H1 (cell line): ENCODE measurements at regions not wholly inside any gene's neighbourhood (a gene's known extent, or its start where the extent isn't known, plus 50 kb on each side); places are given as distances from the start of the nearest gene placed in this dataset.

Experiments used
- CTCF ChIA-PET: fragments of 300-600 bp; sonication (Branson Sonifier 250); formaldehyde crosslinking; loops from one replicate; lab custom pipeline; 2021; ENCODE audit not compliant: partially characterized antibody; lab: Charles Lee
- POLR2A ChIA-PET: fragments of 300-600 bp; sonication (Branson Sonifier 250); formaldehyde crosslinking; loops from one replicate; lab custom pipeline; 2021; ENCODE audit warnings: inconsistent platforms; ENCODE audit not compliant: partially characterized antibody; lab: Charles Lee
- DNase-seq, 2 experiments: peaks; one replicate each; pipeline versions ENCODE4 v3.0.0 to v3.0.0-alpha.2; 2010 to 2022; ENCODE audit warnings: low spot score in 2 of 2, low read depth in 1 of 2, mixed read lengths in 1 of 2
- FAIRE-seq: peaks from 2 replicates; lab custom pipeline; 2011; peaks lifted over from hg19 to GRCh38; lab: Jason Lieb, UNC
- H2AFZ ChIP-seq: 2 replicates; pipeline ENCODE4 v1.8.1; 2012; ENCODE audit warnings: low read length, inconsistent platforms
- H2AK5ac ChIP-seq: 2 replicates; pipeline ENCODE4 v1.6.1; 2013; ENCODE audit warnings: low read depth, low read length
- H2BK120ac ChIP-seq: replicated peaks from 2 replicates; pipeline ENCODE3; 2013; ENCODE audit warnings: low read depth, low read length, inconsistent platforms
- H2BK12ac ChIP-seq: 2 replicates; pipeline ENCODE4 v1.6.1; 2013; ENCODE audit warnings: low read depth, low read length
- H2BK15ac ChIP-seq: 2 replicates; pipeline ENCODE4 v1.6.1; 2013; ENCODE audit warnings: low read length
- H2BK20ac ChIP-seq: 2 replicates; pipeline ENCODE4 v1.6.1; 2013; ENCODE audit warnings: low read length
- H2BK5ac ChIP-seq: 2 replicates; pipeline ENCODE4 v1.6.1; 2013; ENCODE audit warnings: low read depth, low read length
- H3K14ac ChIP-seq: 2 replicates; pipeline ENCODE4 v1.6.1; 2013; ENCODE audit warnings: inconsistent platforms; ENCODE audit not compliant: insufficient read length
- H3K18ac ChIP-seq: 2 replicates; pipeline ENCODE4 v1.6.1; 2013; ENCODE audit warnings: low read length; ENCODE audit errors: extremely low read depth
- H3K23ac ChIP-seq: 2 replicates; pipeline ENCODE4 v1.6.1; 2013; ENCODE audit warnings: inconsistent platforms; ENCODE audit not compliant: insufficient read length
- H3K23me2 ChIP-seq: 2 replicates; pipeline ENCODE4 v1.6.1; 2013; ENCODE audit warnings: low read depth, low read length
- H3K27ac ChIP-seq: 2 replicates; pipeline ENCODE4 v1.6.1; 2011; ENCODE audit warnings: low read depth, low read length, inconsistent platforms
- H3K27me3 ChIP-seq, 4 experiments: replicated peaks in 1 of 4; 1 replicate in 1 of 4; 2 replicates in 3 of 4; pipeline versions ENCODE4 v1.6.1 to v1.8.1; 2011 to 2013; ENCODE audit warnings: low read length in 3 of 4, mild to moderate bottlenecking in 3 of 4, inconsistent platforms in 2 of 4, mixed read lengths in 2 of 4, moderate library complexity in 1 of 4; ENCODE audit not compliant: control insufficient read depth in 3 of 4, insufficient read depth in 3 of 4; ENCODE audit errors: extremely low read depth in 1 of 4
- H3K36me3 ChIP-seq, 4 experiments: 2 replicates each; pipeline versions ENCODE4 v1.6.1 to v1.8.1; 2011 to 2013; ENCODE audit warnings: mild to moderate bottlenecking in 4 of 4, low read length in 3 of 4, moderate library complexity in 2 of 4, control low read depth in 1 of 4, inconsistent platforms in 1 of 4; ENCODE audit not compliant: insufficient read depth in 4 of 4, control insufficient read depth in 2 of 4
- H3K4ac ChIP-seq: replicated peaks from 2 replicates; pipeline ENCODE3; 2013; ENCODE audit warnings: low read length, low read depth, mixed read lengths, inconsistent platforms; ENCODE audit not compliant: insufficient read length
- H3K4me1 ChIP-seq, 4 experiments: replicated peaks in 1 of 4; 1 replicate in 1 of 4; 2 replicates in 3 of 4; pipeline versions ENCODE4 v1.6.1 to v1.8.1; 2011 to 2013; ENCODE audit warnings: low read length in 3 of 4, inconsistent platforms in 2 of 4, mixed read lengths in 1 of 4; ENCODE audit not compliant: insufficient read depth in 4 of 4, control insufficient read depth in 3 of 4
- H3K4me2 ChIP-seq, 2 experiments: 2 replicates each; pipeline versions ENCODE4 v1.6.1 to v1.8.1; 2011 to 2013; ENCODE audit warnings: low read depth in 2 of 2, low read length in 2 of 2, control low read depth in 1 of 2, inconsistent platforms in 1 of 2, mild to moderate bottlenecking in 1 of 2; ENCODE audit not compliant: insufficient read depth in 1 of 2
- H3K4me3 ChIP-seq, 4 experiments: fragments of 200-600, 300-600 bp in 1 of 4; sonication (generic), shearing (Covaris generic), sonication (Bioruptor Twin) in 1 of 4; 2 replicates each; pipeline versions ENCODE4 v1.5.1 to v1.8.1; 2011 to 2016; ENCODE audit warnings: low read length in 4 of 4, low read depth in 3 of 4, control low read depth in 2 of 4, inconsistent platforms in 2 of 4, mild to moderate bottlenecking in 2 of 4, mixed read lengths in 1 of 4, moderate library complexity in 1 of 4; ENCODE audit not compliant: insufficient read depth in 2 of 4; ENCODE audit errors: extremely low read depth in 1 of 4
- H3K56ac ChIP-seq: replicated peaks from 2 replicates; pipeline ENCODE3; 2013; ENCODE audit warnings: low read depth, mild to moderate bottlenecking, mixed read lengths, low read length, inconsistent platforms; ENCODE audit not compliant: insufficient read length
- H3K79me1 ChIP-seq: 2 replicates; pipeline ENCODE4 v1.6.1; 2013; ENCODE audit warnings: low read depth, low read length, control low read depth
- H3K79me2 ChIP-seq, 2 experiments: 2 replicates each; pipeline versions ENCODE4 v1.6.1 to v1.8.1; 2012 to 2013; ENCODE audit warnings: low read length in 2 of 2, mild to moderate bottlenecking in 2 of 2, inconsistent platforms in 1 of 2; ENCODE audit not compliant: insufficient read depth in 2 of 2, control insufficient read depth in 1 of 2
- H3K9ac ChIP-seq, 4 experiments: replicated peaks in 1 of 4; 1 replicate in 1 of 4; 2 replicates in 3 of 4; pipeline versions ENCODE4 v1.6.1 to v1.8.1; 2011 to 2013; ENCODE audit warnings: low read depth in 3 of 4, low read length in 3 of 4, control low read depth in 2 of 4, mild to moderate bottlenecking in 2 of 4, moderate library complexity in 2 of 4, inconsistent platforms in 1 of 4; ENCODE audit errors: extremely low read depth in 1 of 4
- H3K9me3 ChIP-seq, 2 experiments: 2 replicates each; pipeline versions ENCODE4 v1.6.1 to v1.8.1; 2012 to 2013; ENCODE audit warnings: mild to moderate bottlenecking in 2 of 2, moderate library complexity in 2 of 2, control low read depth in 1 of 2, inconsistent platforms in 1 of 2, low read depth in 1 of 2, low read length in 1 of 2, mixed read lengths in 1 of 2; ENCODE audit not compliant: insufficient read depth in 2 of 2
- H4K20me1 ChIP-seq, 2 experiments: replicated peaks in 1 of 2; 2 replicates each; pipeline versions ENCODE3 to v1.8.1; 2011 to 2013; ENCODE audit warnings: inconsistent platforms in 2 of 2, low read length in 2 of 2, mild to moderate bottlenecking in 1 of 2; ENCODE audit not compliant: insufficient read depth in 2 of 2, control insufficient read depth in 1 of 2
- H4K5ac ChIP-seq: 2 replicates; pipeline ENCODE4 v1.6.1; 2013; ENCODE audit warnings: low read length, low read depth, mixed read lengths, inconsistent platforms; ENCODE audit not compliant: insufficient read length
- H4K8ac ChIP-seq: 2 replicates; pipeline ENCODE4 v1.8.0; 2013; ENCODE audit warnings: mild to moderate bottlenecking, moderate library complexity, low read length, inconsistent platforms; ENCODE audit not compliant: insufficient read depth; ENCODE audit errors: extremely low read depth
- H4K91ac ChIP-seq: replicated peaks from 2 replicates; pipeline ENCODE3; 2013; ENCODE audit warnings: low read length, mixed read lengths, inconsistent platforms; ENCODE audit not compliant: insufficient read length
- RNF2 ChIP-seq: fragments of 200-900, 300-1000 bp; sonication (generic); IDR thresholded peaks from 2 replicates; pipeline ENCODE4 v1.7.1; 2016; ENCODE audit warnings: borderline replicate concordance, low read depth, mild to moderate bottlenecking, antibody characterized with exemption, low read length; ENCODE audit not compliant: poor library complexity, severe bottlenecking; ENCODE audit errors: missing control alignments
- SAP30 ChIP-seq: fragments of 300-600 bp; sonication (generic); IDR thresholded peaks from 2 replicates; pipeline ENCODE4 v1.7.1; 2012; ENCODE audit warnings: low read length, moderate library complexity, mild to moderate bottlenecking, inconsistent platforms; ENCODE audit not compliant: insufficient read depth, insufficient replicate concordance
- TEAD4 ChIP-seq: IDR thresholded peaks from 2 replicates; pipeline ENCODE4 v1.6.1; 2012; ENCODE audit warnings: low read depth, low read length, inconsistent platforms, mixed read lengths
- WGBS, 2 experiments: shearing (Covaris generic) in 1 of 2; methylation state at CpG; one replicate each; pipeline versions ENCODE4 v1.1.6 to v1.1.7; 2013 to 2015; ENCODE audit warnings: low lambda C conversion rate in 2 of 2, mixed read lengths in 2 of 2, inconsistent platforms in 1 of 2, low coverage in 1 of 2, missing lambda C conversion rate in 1 of 2; ENCODE audit not compliant: insufficient replicate concordance in 2 of 2, insufficient coverage in 1 of 2, insufficient read length in 1 of 2; ENCODE audit errors: extremely low coverage in 1 of 2, missing lambda C conversion rate in 1 of 2; 5-methylcytosine and 5-hydroxymethylcytosine counted together

GRCh38 chr2:226427538-226428307, 371.9 kb downstream of the IRS1 start:
- Histone ChIP-seq H3K9ac (no peak overlapping the region), H3K23me2 (no peaks in the 10 kb centered on the region), H3K4me1 (no peaks in the 10 kb centered on the region), H4K8ac (no peak overlapping the region), H2BK15ac (no peak overlapping the region), H2AFZ (no peak overlapping the region), H3K27me3 (no peaks in the 10 kb centered on the region), H3K18ac (no peak overlapping the region), H2BK12ac (no peak overlapping the region), H2BK5ac (no peak overlapping the region), H3K4ac (no peak overlapping the region), H2AK5ac (no peak overlapping the region), H3K9me3 (no peaks in the 10 kb centered on the region), H3K4me3 (no peak overlapping the region), H3K56ac (no peak overlapping the region), H3K27ac (no peak overlapping the region), H2BK20ac (no peak overlapping the region), H3K4me2 (no peak overlapping the region), H3K14ac (no peak overlapping the region), H4K5ac (no peak overlapping the region), H3K23ac (no peak overlapping the region), H3K79me2 (no peaks in the 10 kb centered on the region), H4K20me1 (no peaks in the 10 kb centered on the region), H3K36me3 (no peaks in the 10 kb centered on the region; a peak in 1 of 8 replicates), H3K79me1 (no peaks in the 10 kb centered on the region), H2BK120ac (no peak overlapping the region), H4K91ac (no peak overlapping the region)
- FAIRE-seq, result no peak
- WGBS, 2 experiments, result 82% methylated on average over 7 of the region's 7 CpGs; no CpG with 5 or more reads in 1 of the 2 experiments
- no peak for DNase-seq
- ChIA-PET POLR2A (no interaction called here), CTCF (interaction anchor here (0.5 kb wide), 1 partner anchor 300 kb away, joined by 4 read pairs; no protein-coding TSS in a partner anchor)
- TF ChIP-seq RNF2 (no peak), TEAD4 (no peak), SAP30 (no peak)
